Neural cell (in vitro differentiated cells): ENCODE measurements at regions not wholly inside any gene's neighbourhood (a gene's known extent, or its start where the extent isn't known, plus 50 kb on each side); places are given as distances from the start of the nearest gene placed in this dataset.

ENCODE experiments used
- H2AFZ ChIP-seq: fragments of 200-600, 300-800 bp; sonication (generic), shearing (Covaris generic); 2 replicates; pipeline ENCODE4 v1.6.0; 2014; ENCODE audit warnings: low read depth, mild to moderate bottlenecking, antibody characterized with exemption, low read length, moderate library complexity
- H3F3A ChIP-seq: fragments of 200-600 bp; shearing (Covaris generic); 2 replicates; pipeline ENCODE4 v1.6.1; 2016; ENCODE audit warnings: mild to moderate bottlenecking, moderate library complexity, mixed read lengths, antibody characterized with exemption, low read length; ENCODE audit not compliant: insufficient read depth, poor library complexity, severe bottlenecking
- H3K27ac ChIP-seq: fragments of 200-600, 300-800 bp; sonication (generic), shearing (Covaris generic); 2 replicates; pipeline ENCODE4 v1.5.1; 2014; ENCODE audit warnings: mild to moderate bottlenecking, low read length, moderate library complexity
- H3K27me3 ChIP-seq: fragments of 300-800, 200-600 bp; sonication (generic), shearing (Covaris generic); 2 replicates; pipeline ENCODE4 v1.6.0; 2014; ENCODE audit warnings: mild to moderate bottlenecking, low read depth, low read length, moderate library complexity; ENCODE audit not compliant: insufficient read depth
- H3K36me3 ChIP-seq: fragments of 300-800, 200-600 bp; sonication (generic), shearing (Covaris generic); 2 replicates; pipeline ENCODE4 v1.5.1; 2014; ENCODE audit warnings: mild to moderate bottlenecking, antibody characterized with exemption, low read length, moderate library complexity; ENCODE audit not compliant: insufficient read depth
- H3K4me2 ChIP-seq: fragments of 300-800, 200-600 bp; sonication (generic), shearing (Covaris generic); 2 replicates; pipeline ENCODE4 v1.6.0; 2014; ENCODE audit warnings: mild to moderate bottlenecking, low read length
- H3K4me3 ChIP-seq: fragments of 300-800, 200-600 bp; sonication (generic), shearing (Covaris generic); 2 replicates; pipeline ENCODE4 v1.5.1; 2014; ENCODE audit warnings: mild to moderate bottlenecking, low read length, moderate library complexity
- H3K79me2 ChIP-seq: fragments of 200-600 bp; shearing (Covaris generic); replicated peaks from 2 replicates; pipeline ENCODE4 v1.6.0; 2014; ENCODE audit warnings: mild to moderate bottlenecking, low read length, moderate library complexity; ENCODE audit not compliant: insufficient read depth
- H3K9ac ChIP-seq: fragments of 300-800, 200-600 bp; sonication (generic), shearing (Covaris generic); 2 replicates; pipeline ENCODE4 v1.6.1; 2016; ENCODE audit warnings: mild to moderate bottlenecking, low read length, mixed read lengths
- H3K9me2 ChIP-seq: fragments of 200-600 bp; shearing (Covaris generic); 2 replicates; pipeline ENCODE4 v1.6.1; 2016; ENCODE audit warnings: mild to moderate bottlenecking, low read length, mixed read lengths; ENCODE audit not compliant: insufficient read depth
- H3K9me3 ChIP-seq: fragments of 200-600, 300-800 bp; sonication (generic), shearing (Covaris generic); 2 replicates; pipeline ENCODE4 v1.6.1; 2016; ENCODE audit warnings: mild to moderate bottlenecking, mixed run types, low read length, moderate library complexity, mixed read lengths
- H4K20me1 ChIP-seq: fragments of 200-600 bp; shearing (Covaris generic); 2 replicates; pipeline ENCODE4 v1.6.1; 2016; ENCODE audit warnings: mild to moderate bottlenecking, mixed run types; ENCODE audit not compliant: insufficient read depth
- EP300 ChIP-seq: fragments of 450-650 bp; conservative IDR thresholded peaks from 2 replicates; pipeline ENCODE4 v1.6.1; 2014; ENCODE audit warnings: antibody characterized with exemption, mild to moderate bottlenecking, moderate library complexity; ENCODE audit not compliant: poor library complexity, severe bottlenecking
- EZH2 ChIP-seq: fragments of 200-600, 300-800 bp; shearing (Covaris generic), sonication (generic); IDR thresholded peaks from 2 replicates; pipeline ENCODE4 v1.6.1; 2014; ENCODE audit warnings: antibody characterized with exemption, low read length, borderline replicate concordance, mild to moderate bottlenecking; ENCODE audit not compliant: insufficient read depth, poor library complexity, severe bottlenecking
- MXI1 ChIP-seq: fragments of 450-650 bp; conservative IDR thresholded peaks from 2 replicates; pipeline ENCODE4 v1.6.1; 2014; ENCODE audit warnings: antibody characterized with exemption, mild to moderate bottlenecking; ENCODE audit not compliant: poor library complexity, severe bottlenecking
- POLR2AphosphoS5 ChIP-seq: IDR thresholded peaks from 2 replicates; pipeline ENCODE4 v1.6.1; 2012
- RAD21 ChIP-seq: fragments of 450-650 bp; conservative IDR thresholded peaks from 2 replicates; pipeline ENCODE4 v1.6.1; 2014; ENCODE audit warnings: antibody characterized with exemption, mild to moderate bottlenecking, moderate library complexity
- SMC3 ChIP-seq: fragments of 450-650 bp; conservative IDR thresholded peaks from 2 replicates; pipeline ENCODE4 v1.6.1; 2014; ENCODE audit warnings: antibody characterized with exemption, mild to moderate bottlenecking, moderate library complexity; ENCODE audit not compliant: poor library complexity
- TAF1 ChIP-seq: IDR thresholded peaks from 2 replicates; pipeline ENCODE4 v1.6.1; 2012; ENCODE audit warnings: low read depth
- TF ChIP-seq, protein P1 (sequence below): IDR thresholded peaks from 2 replicates; pipeline ENCODE4 v1.6.1; 2012; ENCODE audit warnings: borderline replicate concordance
- TF ChIP-seq, protein P2 (sequence below): fragments of 450-650 bp; IDR thresholded peaks from 2 replicates; pipeline ENCODE4 v1.5.1; 2014; ENCODE audit warnings: antibody characterized with exemption, mild to moderate bottlenecking, moderate library complexity; ENCODE audit not compliant: poor library complexity, severe bottlenecking

DNA sequence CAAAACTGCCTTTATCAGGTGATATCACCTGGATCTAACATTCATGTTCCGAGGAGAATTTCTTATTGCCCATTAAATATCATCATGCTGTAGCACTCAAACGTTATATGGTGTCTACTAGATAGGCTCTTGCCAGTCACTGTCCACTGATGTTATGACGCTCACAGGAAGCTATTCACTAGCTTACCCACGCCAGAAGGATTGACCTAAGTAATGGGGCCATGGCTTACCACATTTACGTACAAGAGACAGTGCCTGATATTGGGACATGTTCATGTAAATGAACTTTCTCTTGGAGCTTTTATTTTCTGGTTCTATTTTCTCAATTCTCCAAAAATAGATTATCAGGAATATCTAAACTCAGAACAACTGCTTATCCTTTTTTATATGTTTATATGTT is 91.7 kb upstream of the NAALADL2 start:
- Histone ChIP-seq H4K20me1 (no peaks in the 10 kb centered on the region), H3F3A (no peaks in the 10 kb centered on the region), H3K9me2 (no peaks in the 10 kb centered on the region), H3K9me3 (no peaks in the 10 kb centered on the region), H3K79me2 (no peaks in the 10 kb centered on the region), H3K27ac (no peak overlapping the region), H3K4me3 (no peak overlapping the region), H3K4me2 (no peak overlapping the region), H2AFZ (no peak overlapping the region), H3K9ac (no peak overlapping the region), H3K27me3 (no peaks in the 10 kb centered on the region), H3K36me3 (no peaks in the 10 kb centered on the region)
- TF ChIP-seq POLR2AphosphoS5 = no peak
- TF ChIP-seq, protein P1, sequence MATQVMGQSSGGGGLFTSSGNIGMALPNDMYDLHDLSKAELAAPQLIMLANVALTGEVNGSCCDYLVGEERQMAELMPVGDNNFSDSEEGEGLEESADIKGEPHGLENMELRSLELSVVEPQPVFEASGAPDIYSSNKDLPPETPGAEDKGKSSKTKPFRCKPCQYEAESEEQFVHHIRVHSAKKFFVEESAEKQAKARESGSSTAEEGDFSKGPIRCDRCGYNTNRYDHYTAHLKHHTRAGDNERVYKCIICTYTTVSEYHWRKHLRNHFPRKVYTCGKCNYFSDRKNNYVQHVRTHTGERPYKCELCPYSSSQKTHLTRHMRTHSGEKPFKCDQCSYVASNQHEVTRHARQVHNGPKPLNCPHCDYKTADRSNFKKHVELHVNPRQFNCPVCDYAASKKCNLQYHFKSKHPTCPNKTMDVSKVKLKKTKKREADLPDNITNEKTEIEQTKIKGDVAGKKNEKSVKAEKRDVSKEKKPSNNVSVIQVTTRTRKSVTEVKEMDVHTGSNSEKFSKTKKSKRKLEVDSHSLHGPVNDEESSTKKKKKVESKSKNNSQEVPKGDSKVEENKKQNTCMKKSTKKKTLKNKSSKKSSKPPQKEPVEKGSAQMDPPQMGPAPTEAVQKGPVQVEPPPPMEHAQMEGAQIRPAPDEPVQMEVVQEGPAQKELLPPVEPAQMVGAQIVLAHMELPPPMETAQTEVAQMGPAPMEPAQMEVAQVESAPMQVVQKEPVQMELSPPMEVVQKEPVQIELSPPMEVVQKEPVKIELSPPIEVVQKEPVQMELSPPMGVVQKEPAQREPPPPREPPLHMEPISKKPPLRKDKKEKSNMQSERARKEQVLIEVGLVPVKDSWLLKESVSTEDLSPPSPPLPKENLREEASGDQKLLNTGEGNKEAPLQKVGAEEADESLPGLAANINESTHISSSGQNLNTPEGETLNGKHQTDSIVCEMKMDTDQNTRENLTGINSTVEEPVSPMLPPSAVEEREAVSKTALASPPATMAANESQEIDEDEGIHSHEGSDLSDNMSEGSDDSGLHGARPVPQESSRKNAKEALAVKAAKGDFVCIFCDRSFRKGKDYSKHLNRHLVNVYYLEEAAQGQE = no peak
- no peak for TF ChIP-seq EZH2
- TF ChIP-seq TAF1 = no peak
- no peak for TF ChIP-seq MXI1
- TF ChIP-seq, protein P2, sequence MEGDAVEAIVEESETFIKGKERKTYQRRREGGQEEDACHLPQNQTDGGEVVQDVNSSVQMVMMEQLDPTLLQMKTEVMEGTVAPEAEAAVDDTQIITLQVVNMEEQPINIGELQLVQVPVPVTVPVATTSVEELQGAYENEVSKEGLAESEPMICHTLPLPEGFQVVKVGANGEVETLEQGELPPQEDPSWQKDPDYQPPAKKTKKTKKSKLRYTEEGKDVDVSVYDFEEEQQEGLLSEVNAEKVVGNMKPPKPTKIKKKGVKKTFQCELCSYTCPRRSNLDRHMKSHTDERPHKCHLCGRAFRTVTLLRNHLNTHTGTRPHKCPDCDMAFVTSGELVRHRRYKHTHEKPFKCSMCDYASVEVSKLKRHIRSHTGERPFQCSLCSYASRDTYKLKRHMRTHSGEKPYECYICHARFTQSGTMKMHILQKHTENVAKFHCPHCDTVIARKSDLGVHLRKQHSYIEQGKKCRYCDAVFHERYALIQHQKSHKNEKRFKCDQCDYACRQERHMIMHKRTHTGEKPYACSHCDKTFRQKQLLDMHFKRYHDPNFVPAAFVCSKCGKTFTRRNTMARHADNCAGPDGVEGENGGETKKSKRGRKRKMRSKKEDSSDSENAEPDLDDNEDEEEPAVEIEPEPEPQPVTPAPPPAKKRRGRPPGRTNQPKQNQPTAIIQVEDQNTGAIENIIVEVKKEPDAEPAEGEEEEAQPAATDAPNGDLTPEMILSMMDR = no peak
- TF ChIP-seq SMC3 = no peak
- no peak for TF ChIP-seq EP300
- no peak for TF ChIP-seq RAD21

DNA sequence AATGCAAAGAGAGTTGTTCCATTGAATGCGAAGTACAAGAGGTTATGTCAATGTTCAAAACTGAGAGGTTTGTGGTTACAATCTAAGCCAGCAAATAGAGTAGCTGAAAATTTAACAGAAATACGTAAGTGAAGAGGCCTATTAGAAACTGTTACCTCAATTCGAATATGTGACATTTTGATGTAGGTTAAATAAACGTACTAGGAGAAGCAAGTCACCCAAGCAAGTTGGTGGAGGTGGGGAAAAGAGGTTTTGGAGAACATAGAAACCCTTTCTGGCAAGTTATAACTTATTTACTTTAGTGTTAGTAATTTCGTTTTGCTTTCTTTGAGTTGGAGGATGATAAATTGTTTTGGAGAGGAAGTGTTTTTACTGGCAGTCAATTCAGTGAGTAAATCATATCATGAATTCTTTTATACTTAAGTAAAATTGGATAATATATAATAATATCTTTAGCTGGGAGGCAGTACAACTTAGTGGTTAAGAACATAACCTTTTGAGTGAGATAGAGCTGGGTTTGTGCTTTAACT is 91.2 kb upstream of the NAALADL2 start:
- no peaks in the 10 kb centered on the region for H3K27me3 ChIP-seq
- H4K20me1 ChIP-seq = no peaks in the 10 kb centered on the region
- no peak overlapping the region for H3K9ac ChIP-seq
- no peak for TF ChIP-seq SMC3
- TF ChIP-seq EZH2 = no peak
- TF ChIP-seq, protein P2 = no peak
- no peak for TF ChIP-seq EP300
- TF ChIP-seq MXI1 = no peak
- no peak for TF ChIP-seq POLR2AphosphoS5
- no peak for TF ChIP-seq RAD21
- no peak for TF ChIP-seq TAF1
- TF ChIP-seq, protein P1 = no peak
- H3K9me2 ChIP-seq = no peaks in the 10 kb centered on the region
- no peak overlapping the region for H3K27ac ChIP-seq
- H3F3A ChIP-seq = no peaks in the 10 kb centered on the region
- no peaks in the 10 kb centered on the region for H3K9me3 ChIP-seq
- no peaks in the 10 kb centered on the region for H3K79me2 ChIP-seq
- no peak overlapping the region for H3K4me2 ChIP-seq
- no peaks in the 10 kb centered on the region for H3K36me3 ChIP-seq
- H2AFZ ChIP-seq = no peak overlapping the region
- no peak overlapping the region for H3K4me3 ChIP-seq
